GM18508 (cell line): ENCODE measurements at regions not wholly inside any gene's neighbourhood (a gene's known extent, or its start where the extent isn't known, plus 50 kb on each side); places are given as distances from the start of the nearest gene placed in this dataset.
"Not testable (repeated sequence)": the region's sequence is repeated elsewhere in the genome, so short reads cannot be mapped to it uniquely, and the experiment has no call there.

Experiments used
- ATAC-seq: cut with Tn5 transposase; IDR thresholded peaks from one replicate; pipeline ENCODE4 v1.9.1; 2021; ENCODE audit warnings: moderate number of reproducible peaks; ENCODE audit not compliant: insufficient read depth, unreplicated experiment

DNA sequence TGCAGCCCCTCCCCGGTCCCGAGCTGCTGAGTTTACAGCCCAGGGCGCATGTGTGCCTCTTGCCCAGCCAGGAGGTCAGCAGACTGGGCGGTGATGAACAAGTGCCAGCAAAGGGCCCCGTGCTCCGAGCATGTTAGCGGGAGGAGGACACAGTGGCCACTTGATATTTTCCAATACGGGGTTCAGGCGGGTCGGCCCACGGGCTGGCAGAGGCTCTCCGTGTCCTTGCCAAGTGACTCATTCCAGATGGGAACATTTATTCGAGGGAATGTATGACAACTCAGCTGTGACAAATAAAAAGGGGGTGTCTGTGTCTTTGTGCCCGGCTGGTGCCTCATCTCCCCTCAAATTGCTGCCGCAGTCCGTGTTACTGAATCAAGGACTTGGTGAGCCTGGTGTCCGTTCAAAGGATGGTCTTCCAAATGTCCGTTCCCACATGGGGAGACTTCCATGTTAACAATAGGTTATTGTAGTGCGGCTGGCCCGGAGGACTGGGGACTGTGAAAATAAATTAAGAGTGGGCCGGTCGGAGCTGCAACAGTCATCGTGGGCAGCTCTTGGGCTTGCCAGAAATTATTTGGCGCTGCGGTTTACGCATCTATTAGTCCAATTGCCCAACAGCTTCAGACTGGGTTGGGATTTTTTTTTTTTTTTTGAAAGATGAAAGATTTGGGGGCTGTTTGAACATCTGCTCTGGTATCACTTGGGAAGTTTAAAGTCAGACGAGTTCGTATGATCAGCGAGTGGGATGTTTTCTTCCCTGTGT is 174.0 kb upstream of the CIBAR2 start:
- ATAC-seq, result no peak

DNA sequence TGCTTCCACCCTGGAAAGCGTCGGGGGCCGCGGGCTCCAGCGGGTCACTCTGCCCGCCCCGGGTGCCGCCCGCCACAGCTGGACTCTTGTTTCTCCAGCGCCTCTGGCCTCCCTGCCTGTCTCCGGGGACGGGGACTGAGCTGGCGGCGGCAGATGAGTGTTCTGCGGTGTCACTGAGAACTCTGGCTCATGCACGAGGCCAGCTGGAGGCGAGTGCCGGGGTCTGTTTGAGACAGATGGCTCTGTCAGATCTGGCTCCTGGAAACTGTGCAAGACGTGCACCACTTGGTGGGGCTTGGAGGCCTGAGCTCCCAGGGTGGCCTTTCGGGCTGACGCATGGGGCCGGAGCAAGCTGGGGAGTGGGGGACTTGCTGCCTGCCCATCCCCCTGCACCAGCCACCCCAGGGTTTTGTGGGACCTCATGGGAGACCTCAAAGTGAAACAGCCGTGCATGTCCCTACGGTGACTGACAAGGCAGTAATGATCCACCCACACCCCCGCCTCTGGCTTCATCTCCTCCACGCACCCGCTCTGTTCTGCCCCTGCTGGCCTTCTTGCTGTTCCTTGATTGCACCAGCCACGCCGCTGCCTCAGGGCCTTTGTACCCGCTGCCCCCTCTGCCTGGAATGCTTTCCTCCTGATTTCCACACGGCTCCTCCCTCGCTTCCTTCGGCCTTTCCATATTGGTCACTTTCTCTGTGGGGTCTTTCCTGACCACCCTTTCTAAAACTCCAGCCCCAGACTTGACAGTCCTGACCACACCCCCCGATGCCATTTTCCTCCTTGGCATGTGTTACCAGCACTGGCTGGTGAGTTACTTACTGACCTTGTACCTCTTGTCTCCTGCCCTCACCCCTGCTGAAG is 174.9 kb upstream of the CIBAR2 start:
- no peak for ATAC-seq

DNA sequence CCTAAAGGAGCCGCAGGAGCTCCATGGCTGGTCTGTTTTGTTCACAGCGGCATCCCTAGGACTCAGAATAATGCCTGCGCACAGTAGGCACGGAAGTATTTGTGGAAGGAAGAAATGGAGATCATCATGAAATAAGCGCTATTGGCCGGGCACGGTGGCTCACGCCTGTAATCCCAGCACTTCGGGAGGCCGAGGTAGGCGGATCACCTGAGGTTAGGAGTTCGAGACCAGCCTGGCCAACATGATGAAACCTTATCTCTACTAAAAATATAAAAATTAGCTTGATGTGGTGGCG is 175.5 kb upstream of the CIBAR2 start:
- ATAC-seq, result not testable (repeated sequence)

DNA sequence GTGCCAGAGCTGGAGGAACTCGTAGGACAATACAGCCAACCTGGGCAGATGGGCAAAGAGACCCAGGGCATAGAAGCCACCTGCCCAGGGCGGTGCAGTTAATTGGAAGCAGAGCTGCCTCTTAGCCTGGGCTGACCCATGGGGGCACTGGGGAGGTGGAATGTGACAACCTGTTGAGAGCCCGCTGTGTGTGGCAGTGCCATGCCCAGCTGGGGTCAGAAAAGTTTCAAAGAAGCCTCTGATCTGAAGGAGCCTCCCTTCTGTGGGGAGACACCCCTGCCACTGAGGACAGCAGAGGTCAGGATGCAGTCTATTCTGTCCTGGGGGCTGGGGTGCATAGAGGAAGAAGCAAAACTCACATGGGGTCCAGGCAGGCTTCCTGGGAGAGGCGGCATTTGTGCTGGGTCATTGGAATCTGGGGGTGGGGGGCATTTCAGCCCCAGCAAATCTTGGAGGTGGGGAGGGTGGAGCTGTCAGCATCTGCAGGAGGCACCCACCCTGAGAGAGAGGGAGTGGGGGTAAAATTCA is 176.1 kb upstream of the CIBAR2 start:
- ATAC-seq, result no peak

DNA sequence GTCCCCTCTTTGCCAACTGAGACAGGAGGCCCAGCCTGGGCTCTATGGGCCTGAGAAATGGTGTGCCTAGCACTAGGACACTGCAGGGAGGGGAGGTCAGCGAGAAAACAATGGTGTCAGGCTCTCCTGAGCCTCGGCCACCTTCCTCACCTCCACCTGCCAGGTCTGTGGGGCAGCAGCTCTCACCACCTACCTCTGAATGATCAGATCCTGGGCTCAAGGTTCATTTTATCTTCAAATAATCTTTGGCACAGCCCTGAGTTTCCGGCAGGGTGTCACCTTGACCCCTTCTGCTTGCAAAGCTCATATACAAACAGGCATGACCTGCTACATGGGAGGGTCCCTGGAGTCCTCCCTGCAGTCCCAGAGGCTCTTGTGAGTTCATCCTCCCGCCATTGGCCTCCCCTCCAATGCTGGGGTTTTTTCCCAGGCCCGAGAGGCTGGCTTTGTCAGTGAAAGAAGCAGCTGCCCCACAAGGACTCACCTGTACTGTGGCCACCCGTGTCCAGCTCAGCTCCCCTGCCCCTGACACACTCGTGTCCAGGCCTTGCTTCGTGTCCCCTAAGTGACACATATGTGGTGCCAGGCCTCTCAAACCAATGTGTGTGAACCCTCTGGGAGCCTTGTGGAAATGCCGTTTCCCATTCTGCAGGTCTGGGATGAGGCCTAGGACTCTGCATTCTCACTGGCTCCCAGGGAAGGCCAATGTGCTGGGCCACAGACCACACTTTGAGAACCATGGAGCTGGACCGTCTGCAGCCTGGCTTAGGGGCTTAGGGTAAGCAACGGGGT is 176.8 kb upstream of the CIBAR2 start:
- no peak for ATAC-seq

DNA sequence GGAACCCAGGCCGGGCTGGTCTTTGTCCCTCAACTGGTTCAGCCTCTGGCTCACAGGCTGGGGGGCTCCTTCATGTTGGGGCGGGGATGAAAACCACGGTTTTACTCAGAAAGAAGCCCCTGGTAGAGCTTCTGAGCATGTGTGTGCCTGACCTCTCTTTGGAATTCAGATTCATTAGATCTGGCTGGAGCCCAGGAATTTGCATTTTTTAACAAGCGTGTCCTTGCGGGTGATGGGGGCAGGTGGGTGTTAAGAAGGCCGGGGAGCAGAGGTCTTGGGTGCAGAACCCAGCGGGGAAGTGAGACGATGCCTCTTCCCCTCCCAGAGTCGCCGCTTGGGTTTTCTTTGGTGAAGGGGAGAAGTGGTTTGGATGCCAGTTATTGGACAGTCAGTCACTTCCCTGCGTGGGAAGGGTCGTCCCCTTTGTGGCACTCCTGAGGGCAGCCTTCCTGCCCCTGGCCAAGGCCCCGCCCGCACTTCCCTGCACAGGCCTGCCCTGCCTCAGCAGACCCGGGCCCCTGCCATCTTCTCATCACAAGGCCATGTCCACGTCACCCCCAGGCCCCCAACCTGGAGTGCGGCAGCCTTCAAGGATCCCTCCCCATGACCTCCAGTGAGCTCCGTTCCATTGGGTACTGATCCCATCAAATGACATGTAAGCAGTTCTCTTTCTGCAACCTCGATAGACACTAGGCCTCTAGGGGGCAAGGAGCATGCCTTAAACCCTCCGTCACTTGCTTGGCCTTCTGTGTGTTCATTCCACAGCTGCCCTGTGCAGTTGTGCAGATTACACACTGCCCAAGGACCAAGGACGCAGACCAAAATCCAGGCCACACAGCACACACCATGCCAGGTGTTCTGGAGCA is 177.7 kb upstream of the CIBAR2 start:
- no peak for ATAC-seq

DNA sequence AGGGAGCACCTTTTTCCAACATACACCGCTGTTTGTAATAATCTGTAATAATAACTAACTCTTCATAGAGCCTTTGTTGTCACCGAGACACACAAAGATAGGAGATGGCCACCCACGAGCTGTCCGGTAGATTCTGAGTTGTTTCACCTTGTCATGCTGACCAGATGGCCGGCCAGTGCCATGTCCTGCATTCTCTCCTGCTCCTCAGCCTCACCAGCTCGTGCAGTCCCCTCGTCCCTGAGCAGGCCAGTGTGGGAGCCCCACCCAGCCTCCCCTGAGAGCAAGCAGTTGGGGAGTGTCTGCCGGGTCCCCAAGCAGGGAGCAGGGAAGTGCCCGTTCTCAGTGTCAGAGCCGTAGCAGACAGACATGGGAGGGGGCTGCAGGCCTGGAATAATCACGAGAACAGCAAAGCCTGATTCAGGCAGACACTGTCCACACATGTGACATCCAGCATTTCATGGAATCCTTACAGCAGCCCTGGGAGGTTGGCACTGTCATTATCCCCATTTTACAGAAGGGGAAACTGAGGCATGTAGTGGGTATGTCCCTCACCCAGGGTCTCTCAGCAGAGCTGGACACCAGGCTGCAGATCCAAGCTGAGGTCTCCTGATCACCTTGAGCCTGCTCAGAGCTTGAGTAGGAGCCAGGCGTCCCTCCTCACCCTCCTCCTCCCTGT is 178.5 kb upstream of the CIBAR2 start:
- ATAC-seq, result no peak

DNA sequence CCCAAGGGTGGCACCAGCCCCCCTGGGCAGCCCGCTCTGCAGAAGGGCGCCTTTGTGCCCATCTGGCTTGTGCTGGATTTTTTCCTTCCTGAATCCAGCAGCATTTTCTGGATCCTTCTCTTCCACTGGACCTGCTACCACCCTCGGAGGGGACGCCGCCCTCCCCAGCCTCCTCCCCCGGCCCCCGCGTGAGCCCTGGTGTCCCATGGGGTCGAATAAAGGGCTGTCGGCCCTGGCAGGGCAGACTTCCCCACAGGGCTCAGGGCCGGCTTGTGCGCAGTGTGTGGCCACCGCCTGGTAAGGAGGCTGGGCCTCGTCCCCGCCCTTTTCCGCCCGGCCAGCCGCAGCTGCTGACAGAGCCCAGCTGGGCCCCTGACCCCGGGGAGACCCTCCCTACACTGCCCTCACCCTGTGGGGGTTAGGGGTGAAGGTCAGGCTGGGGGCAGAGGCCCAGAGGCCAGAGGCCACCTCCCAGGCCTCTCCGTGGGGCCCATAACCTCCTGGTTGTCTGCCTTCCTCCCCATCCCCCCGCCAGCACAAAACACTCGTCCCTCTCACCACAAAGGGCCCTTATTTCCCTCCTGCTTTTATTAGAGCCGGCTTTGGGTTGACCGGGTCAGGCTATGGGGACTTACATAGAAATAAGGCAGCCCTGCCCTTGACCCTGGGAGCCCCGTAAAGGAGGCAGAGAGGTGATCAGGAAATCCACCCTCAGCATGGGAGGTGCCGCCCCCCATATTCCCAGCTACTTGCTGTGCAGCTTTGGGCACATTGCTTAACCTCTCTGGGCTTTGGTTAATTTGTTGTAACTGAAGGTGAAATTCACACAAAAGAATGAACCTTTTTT is 179.3 kb upstream of the CIBAR2 start:
- no peak for ATAC-seq

DNA sequence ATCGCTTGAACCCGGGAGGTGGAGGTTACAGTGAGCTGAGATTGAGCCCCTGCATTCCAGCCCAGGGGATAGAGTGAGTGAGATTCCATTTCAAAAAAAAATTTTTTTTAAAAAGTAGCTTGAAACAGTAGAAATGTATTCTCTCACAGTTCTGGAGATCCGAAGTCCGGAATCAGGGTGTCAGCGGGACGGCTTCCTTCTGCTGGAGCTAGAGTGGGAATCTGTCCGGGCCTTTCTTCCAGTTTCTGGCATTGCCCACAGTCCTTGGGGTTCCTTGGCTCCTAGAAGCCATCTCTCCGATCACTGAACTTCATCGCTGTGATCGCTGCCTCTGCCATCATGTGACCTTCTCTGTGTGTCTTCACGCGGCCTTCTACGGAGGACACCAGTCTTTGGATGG is 181.2 kb upstream of the CIBAR2 start:
- no peak for ATAC-seq

DNA sequence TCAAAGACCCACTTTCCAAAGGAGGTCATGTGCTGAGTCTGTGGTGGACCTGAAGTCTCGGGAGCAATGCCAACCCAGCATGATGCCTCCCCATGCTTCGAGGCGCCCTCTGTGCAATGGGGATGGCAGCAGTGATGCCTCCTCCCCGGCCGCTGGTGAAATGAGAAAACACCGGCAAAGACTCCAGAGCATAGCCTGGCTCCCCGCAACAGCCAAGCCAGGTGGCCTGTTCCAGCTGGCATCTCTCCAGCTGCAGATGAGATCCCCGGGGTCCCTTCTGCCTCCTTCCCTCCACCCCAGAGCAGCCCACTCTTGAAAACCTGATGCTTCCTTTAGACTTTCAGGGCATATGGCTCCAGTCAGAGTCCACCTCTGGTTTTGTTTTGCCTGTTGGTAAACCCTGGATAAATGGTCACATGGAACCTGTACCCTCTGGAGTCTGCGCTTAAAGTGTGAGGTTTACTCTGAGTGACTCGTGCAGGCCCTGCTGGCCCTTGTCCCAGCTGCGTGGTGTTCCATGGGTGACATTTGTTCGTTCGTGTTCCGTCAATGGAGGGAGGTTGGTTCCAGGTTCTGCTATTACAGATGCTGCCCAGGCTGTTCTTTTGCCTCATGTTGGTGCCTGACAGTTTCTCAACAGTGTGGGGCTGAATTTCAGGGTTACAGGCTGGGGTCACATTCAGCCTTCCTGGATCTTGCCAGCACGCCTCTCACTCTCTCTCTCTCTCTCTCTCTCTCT is 181.8 kb upstream of the CIBAR2 start:
- ATAC-seq, result no peak

DNA sequence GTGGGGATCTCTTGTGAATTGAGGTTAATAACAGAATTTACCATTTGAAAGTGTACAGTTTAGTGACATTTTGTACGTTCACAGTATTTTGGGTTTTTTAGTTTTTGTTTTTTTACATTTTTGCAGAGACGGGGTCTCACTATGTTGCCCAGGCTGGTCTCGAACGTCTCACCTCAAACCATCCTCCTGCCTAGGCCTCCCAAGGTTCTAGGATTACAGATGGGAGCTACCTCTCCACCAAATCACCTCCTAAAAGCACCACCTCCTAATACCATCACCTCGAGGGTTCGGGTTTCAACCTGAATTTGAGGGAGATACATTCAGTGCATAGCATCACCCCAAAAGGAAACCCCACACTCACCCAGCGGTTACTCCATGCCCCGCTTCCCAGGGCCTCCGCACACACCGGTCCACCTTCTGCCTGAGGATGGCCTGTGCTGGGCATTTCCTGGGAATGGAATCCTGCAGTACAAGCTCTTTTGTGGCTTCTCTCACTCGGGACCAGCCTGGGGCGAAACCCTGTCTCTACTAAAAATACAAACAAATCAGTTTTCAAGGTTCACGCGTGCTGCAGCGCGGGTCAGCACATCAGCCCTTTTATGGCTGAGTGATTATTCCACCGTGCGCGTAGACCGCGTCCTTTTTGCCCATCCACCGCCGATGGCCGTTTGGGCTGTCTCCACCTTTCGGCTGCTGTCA is 182.7 kb upstream of the CIBAR2 start:
- no peak for ATAC-seq

DNA sequence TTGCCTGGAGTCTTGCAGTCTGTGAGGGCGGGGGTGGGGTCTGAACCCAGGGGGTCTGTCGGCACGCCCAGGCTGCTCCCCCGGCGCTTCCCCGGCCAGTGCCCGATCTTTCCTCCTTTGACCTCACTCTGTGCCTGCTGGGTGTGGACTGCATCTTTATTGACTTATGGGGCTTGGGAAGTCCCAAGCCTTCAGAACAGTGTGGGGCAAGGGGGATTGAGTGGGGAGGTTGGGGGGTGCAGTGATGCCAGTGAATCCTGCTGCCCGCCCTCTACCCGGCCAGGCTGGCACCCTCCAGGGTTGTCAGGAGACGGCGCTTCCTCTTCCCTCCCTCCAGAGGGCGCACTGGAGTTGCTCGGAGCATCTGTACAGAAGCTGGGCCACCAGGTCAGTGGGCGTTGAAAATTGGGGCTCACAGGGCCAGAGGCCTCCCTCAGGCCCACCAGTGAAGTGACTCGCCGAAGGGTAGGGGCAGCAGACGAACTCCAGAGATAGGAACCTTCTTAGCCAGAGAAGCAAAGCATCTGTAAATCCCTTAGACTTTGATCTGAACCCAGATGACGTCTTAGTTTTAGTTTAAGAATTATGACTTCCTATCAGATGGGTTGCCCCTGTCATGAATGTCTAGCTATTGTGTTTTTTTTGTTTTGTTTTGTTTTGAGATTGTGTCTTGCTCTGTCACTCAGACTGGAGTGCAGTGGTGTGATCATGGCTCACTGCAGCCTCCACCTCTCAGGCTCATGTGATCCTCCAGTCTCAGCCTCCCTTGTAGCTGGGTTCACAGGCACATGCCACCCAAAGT is 184.8 kb upstream of the CIBAR2 start:
- no peak for ATAC-seq

DNA sequence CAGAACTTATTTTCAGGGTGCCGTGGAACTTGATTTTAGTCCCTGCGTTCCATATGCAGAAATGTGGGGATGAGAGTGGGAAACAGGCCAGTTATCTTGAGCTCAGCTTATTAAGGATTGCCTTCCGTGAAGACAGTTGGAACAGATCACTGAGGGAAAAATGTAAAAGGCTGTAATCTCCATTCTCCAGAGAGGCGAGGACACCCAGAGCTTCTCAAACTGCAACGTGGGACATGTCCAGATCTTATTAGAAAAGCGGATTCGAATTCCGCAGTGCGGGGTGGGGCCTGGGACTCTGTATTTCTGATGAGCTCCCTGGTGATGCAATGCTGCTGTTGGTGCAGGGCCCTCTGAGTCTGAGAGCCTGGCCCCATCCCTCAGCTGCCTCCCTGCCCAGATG is 185.6 kb upstream of the CIBAR2 start:
- ATAC-seq, result no peak

DNA sequence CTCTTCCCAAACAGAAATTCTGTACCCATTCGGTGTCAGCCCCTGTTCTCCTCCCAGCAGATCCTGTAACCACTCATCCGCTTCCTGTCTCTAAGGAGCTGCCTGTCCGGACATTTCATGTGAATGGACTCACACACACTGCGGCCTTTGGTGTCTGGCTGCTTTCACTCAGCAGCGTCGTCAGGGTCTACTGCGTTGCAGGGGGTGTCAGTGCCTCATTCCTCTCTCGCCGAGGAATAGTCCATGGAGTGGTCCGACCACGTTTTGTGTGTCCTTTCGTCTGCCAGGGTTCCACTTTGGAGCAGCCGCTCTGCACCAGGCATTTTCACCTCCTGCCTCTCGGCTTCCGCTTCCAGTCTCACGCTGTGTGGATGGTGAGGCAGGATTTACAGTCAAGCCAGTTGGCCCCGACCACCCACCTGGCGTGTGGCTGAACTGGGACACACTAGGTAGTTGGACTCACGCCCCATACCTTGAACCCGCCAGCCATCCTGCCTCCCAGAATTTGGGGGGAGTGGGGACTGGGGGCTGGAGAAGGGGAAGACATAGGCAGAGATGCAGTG is 188.2 kb upstream of the CIBAR2 start:
- no peak for ATAC-seq

DNA sequence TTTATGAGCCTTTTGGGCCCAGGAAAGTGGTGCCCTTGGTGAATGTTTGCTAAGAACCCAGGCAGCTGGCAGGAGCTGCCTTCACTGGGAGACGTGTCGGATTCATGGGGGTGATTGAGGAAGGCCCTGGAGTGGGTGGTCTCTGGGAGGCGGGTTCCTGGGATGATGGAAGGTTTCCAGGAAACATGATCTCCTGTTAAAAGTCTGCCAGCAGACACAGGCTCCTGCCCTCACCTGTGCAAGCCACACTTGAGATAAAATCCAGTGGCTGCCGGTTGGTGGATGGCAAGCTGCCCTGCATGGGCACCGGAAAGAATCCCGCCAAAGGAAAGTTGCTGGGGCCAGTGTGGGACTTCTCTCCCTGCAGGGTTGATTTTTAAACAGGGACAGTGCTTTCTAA is 189.0 kb upstream of the CIBAR2 start:
- no peak for ATAC-seq
